AML-193 (cell line): ENCODE measurements at regions not wholly inside any gene's neighbourhood (a gene's known extent, or its start where the extent isn't known, plus 50 kb on each side); places are given as distances from the start of the nearest gene placed in this dataset.

ENCODE experiments used
- DNase-seq, 2 experiments: peaks; one replicate each; lab custom pipeline; 2025; lab: John Stamatoyannopoulos, UW

GRCh38 chr6:92635553-92636153, 783.7 kb downstream of the EPHA7 start:
- no peak for DNase-seq

GRCh38 chr6:92634561-92634960, 784.8 kb downstream of the EPHA7 start:
- no peak for DNase-seq

- no peak for DNase-seq
Observed at GRCh38 chr6:92623431-92623830, 795.9 kb downstream of the EPHA7 start.

- DNase-seq: no peak
Observed at GRCh38 chr6:92617721-92618120, 801.6 kb downstream of the EPHA7 start.

- no peak for DNase-seq
Observed at GRCh38 chr6:92608751-92609150, 810.6 kb downstream of the EPHA7 start.

GRCh38 chr6:92593201-92593600, 826.2 kb downstream of the EPHA7 start:
- DNase-seq: no peak

GRCh38 chr6:92589996-92590395, 829.4 kb downstream of the EPHA7 start:
- DNase-seq: no peak

- DNase-seq: no peak
Observed at GRCh38 chr6:92588148-92588547, 831.2 kb downstream of the EPHA7 start.

- no peak for DNase-seq
Observed at GRCh38 chr6:92587525-92587924, 831.8 kb downstream of the EPHA7 start.

- no peak for DNase-seq
Observed at GRCh38 chr6:92586236-92586977, 833.0 kb downstream of the EPHA7 start.

GRCh38 chr6:92582211-92582610, 837.1 kb downstream of the EPHA7 start:
- no peak for DNase-seq

GRCh38 chr6:92577077-92577719, 842.2 kb downstream of the EPHA7 start:
- DNase-seq: no peak

- no peak for DNase-seq
Observed at GRCh38 chr6:92568541-92568940, 850.8 kb downstream of the EPHA7 start.

GRCh38 chr6:92566632-92567031, 852.7 kb downstream of the EPHA7 start:
- DNase-seq: no peak

- DNase-seq: no peak
Observed at GRCh38 chr6:92564376-92564775, 855.0 kb downstream of the EPHA7 start.

GRCh38 chr6:92559611-92560010, 859.7 kb downstream of the EPHA7 start:
- peak; percentile 40 for DNase-seq

- DNase-seq: no peak
Observed at GRCh38 chr6:92559003-92559402, 860.4 kb downstream of the EPHA7 start.

- no peak for DNase-seq
Observed at GRCh38 chr6:92550501-92550900, 868.9 kb downstream of the EPHA7 start.

- no peak for DNase-seq
Observed at GRCh38 chr6:92545861-92546260, 873.5 kb downstream of the EPHA7 start.

GRCh38 chr6:92541448-92542060, 877.8 kb downstream of the EPHA7 start:
- DNase-seq: no peak

- DNase-seq: no peak
Observed at GRCh38 chr6:92538926-92539325, 880.4 kb downstream of the EPHA7 start.

- DNase-seq: no peak
Observed at GRCh38 chr6:92538275-92538674, 881.1 kb downstream of the EPHA7 start.

GRCh38 chr6:92534109-92534508, 885.2 kb downstream of the EPHA7 start:
- no peak for DNase-seq
